Mesendoderm (in vitro differentiated cells): ENCODE measurements at regions not wholly inside any gene's neighbourhood (a gene's known extent, or its start where the extent isn't known, plus 50 kb on each side); places are given as distances from the start of the nearest gene placed in this dataset.
"Not testable (repeated sequence)": the region's sequence is repeated elsewhere in the genome, so short reads cannot be mapped to it uniquely, and the experiment has no call there.

Experiments used
- DNase-seq: peaks from one replicate; pipeline ENCODE4 v3.0.0; 2013
- H2AK5ac ChIP-seq: 2 replicates; pipeline ENCODE4 v1.6.1; 2013; ENCODE audit warnings: low read length, inconsistent platforms
- H2BK120ac ChIP-seq: 2 replicates; pipeline ENCODE4 v1.6.1; 2013; ENCODE audit warnings: low read depth, mild to moderate bottlenecking, low read length, moderate library complexity, mixed read lengths
- H2BK15ac ChIP-seq: replicated peaks from 2 replicates; pipeline ENCODE4 v1.6.1; 2013; ENCODE audit warnings: low read depth, mild to moderate bottlenecking, moderate library complexity
- H2BK5ac ChIP-seq: 2 replicates; pipeline ENCODE4 v1.6.1; 2013; ENCODE audit warnings: low read length, inconsistent platforms
- H3K18ac ChIP-seq: 2 replicates; pipeline ENCODE4 v1.6.1; 2013; ENCODE audit warnings: mild to moderate bottlenecking, low read length, mixed read lengths
- H3K23ac ChIP-seq: one replicate; pipeline ENCODE4 v1.6.1; 2013; ENCODE audit warnings: low read length
- H3K27ac ChIP-seq: 2 replicates; pipeline ENCODE4 v1.5.1; 2013; ENCODE audit warnings: low read depth, mild to moderate bottlenecking, inconsistent platforms, low read length, moderate library complexity
- H3K27me3 ChIP-seq: 2 replicates; pipeline ENCODE4 v1.6.1; 2013; ENCODE audit warnings: low read length, control low read depth, mild to moderate bottlenecking, inconsistent platforms; ENCODE audit not compliant: insufficient read depth, poor library complexity
- H3K36me3 ChIP-seq: 2 replicates; pipeline ENCODE4 v1.6.1; 2013; ENCODE audit warnings: low read length, inconsistent platforms; ENCODE audit not compliant: control insufficient read depth, insufficient read depth
- H3K4ac ChIP-seq: one replicate; pipeline ENCODE4 v1.6.1; 2013; ENCODE audit warnings: low read depth, mild to moderate bottlenecking, low read length, moderate library complexity
- H3K4me1 ChIP-seq: 2 replicates; pipeline ENCODE4 v1.6.1; 2013; ENCODE audit warnings: low read depth, low read length, inconsistent platforms; ENCODE audit not compliant: control insufficient read depth
- H3K4me2 ChIP-seq: 2 replicates; pipeline ENCODE4 v1.6.1; 2013; ENCODE audit warnings: low read length
- H3K4me3 ChIP-seq: 2 replicates; pipeline ENCODE4 v1.5.1; 2013; ENCODE audit warnings: mild to moderate bottlenecking, low read length
- H3K56ac ChIP-seq: one replicate; pipeline ENCODE4 v1.6.1; 2013; ENCODE audit warnings: low read length
- H3K79me1 ChIP-seq: 2 replicates; pipeline ENCODE4 v1.6.1; 2013; ENCODE audit warnings: low read length, inconsistent platforms
- H3K79me2 ChIP-seq: 2 replicates; pipeline ENCODE4 v1.6.1; 2013; ENCODE audit warnings: mild to moderate bottlenecking, low read length; ENCODE audit not compliant: control insufficient read depth, insufficient read depth
- H3K9ac ChIP-seq: 2 replicates; pipeline ENCODE4 v1.6.1; 2013; ENCODE audit warnings: low read length, inconsistent platforms
- H4K5ac ChIP-seq: one replicate; pipeline ENCODE4 v1.6.1; 2013; ENCODE audit warnings: low read length
- H4K8ac ChIP-seq: one replicate; pipeline ENCODE4 v1.6.1; 2013; ENCODE audit warnings: low read depth, mild to moderate bottlenecking, control low read depth, low read length, moderate library complexity
- WGBS: extraction: QIAGEN DNeasy Blood & Tissue Kit; methylation state at CpG from one replicate; pipeline ENCODE4 v1.1.7; 2013; ENCODE audit warnings: low lambda C conversion rate, missing lambda C conversion rate; ENCODE audit not compliant: insufficient coverage; ENCODE audit errors: extremely low coverage; 5-methylcytosine and 5-hydroxymethylcytosine counted together

GRCh38 chr4:55696424-55696823, 60.3 kb upstream of the NMU start:
- H3K4me2 ChIP-seq, H3K79me2 ChIP-seq, H3K4me1 ChIP-seq, H3K4ac ChIP-seq, H2BK15ac ChIP-seq, H3K9ac ChIP-seq, H4K8ac ChIP-seq, H3K18ac ChIP-seq, H4K5ac ChIP-seq, H3K79me1 ChIP-seq, DNase-seq, H3K23ac ChIP-seq, H3K36me3 ChIP-seq, H3K27me3 ChIP-seq, H2BK120ac ChIP-seq, H2AK5ac ChIP-seq, H3K27ac ChIP-seq, H3K56ac ChIP-seq, H2BK5ac ChIP-seq, H3K4me3 ChIP-seq: not testable (repeated sequence)
- WGBS, result no CpG with 5 or more reads among the region's 3 CpGs

GRCh38 chr4:55706541-55706940, 70.4 kb upstream of the NMU start:
- DNase-seq, result no peak
- H3K79me1 ChIP-seq, result no peaks in the 10 kb centered on the region

GRCh38 chr4:55707507-55707906, 71.4 kb upstream of the NMU start:
- no peak overlapping the region for H3K4me3 ChIP-seq
- no peak overlapping the region for H2BK120ac ChIP-seq
- no peak overlapping the region for H3K23ac ChIP-seq
- no peak overlapping the region for H3K9ac ChIP-seq
- H3K36me3 ChIP-seq, result no peaks in the 10 kb centered on the region
- H4K8ac ChIP-seq, result no peak overlapping the region
- no peak overlapping the region for H2BK15ac ChIP-seq
- no peaks in the 10 kb centered on the region for H3K27me3 ChIP-seq
- no peak overlapping the region for H2BK5ac ChIP-seq
- H3K4me2 ChIP-seq, result no peak overlapping the region
- H3K79me1 ChIP-seq, result no peaks in the 10 kb centered on the region
- H3K18ac ChIP-seq, result no peak overlapping the region
- H3K4ac ChIP-seq, result no peak overlapping the region
- DNase-seq, result no peak
- no peak overlapping the region for H3K56ac ChIP-seq
- H3K79me2 ChIP-seq, result no peaks in the 10 kb centered on the region
- H3K27ac ChIP-seq, result no peak overlapping the region
- WGBS, result no CpG with 5 or more reads among the region's 5 CpGs
- H4K5ac ChIP-seq, result no peak overlapping the region
- no peak overlapping the region for H2AK5ac ChIP-seq
- H3K4me1 ChIP-seq, result no peaks in the 10 kb centered on the region

More at GRCh38 chr4:55706541-55706940, 70.4 kb upstream of the NMU start:
- Histone ChIP-seq H3K36me3 (no peaks in the 10 kb centered on the region), H2BK5ac (no peak overlapping the region), H3K4me3 (no peak overlapping the region), H2BK15ac (no peak overlapping the region), H3K9ac (no peak overlapping the region), H3K23ac (no peak overlapping the region), H3K27me3 (no peaks in the 10 kb centered on the region), H3K4me1 (no peaks in the 10 kb centered on the region), H3K27ac (no peak overlapping the region), H3K4me2 (no peak overlapping the region), H3K18ac (no peak overlapping the region), H3K79me2 (no peaks in the 10 kb centered on the region), H4K5ac (no peak overlapping the region), H4K8ac (no peak overlapping the region), H3K56ac (no peak overlapping the region), H2AK5ac (no peak overlapping the region), H3K4ac (no peak overlapping the region), H2BK120ac (no peak overlapping the region)

- H2BK5ac ChIP-seq, H2AK5ac ChIP-seq, H2BK120ac ChIP-seq, DNase-seq, H2BK15ac ChIP-seq, H3K9ac ChIP-seq, H3K4me1 ChIP-seq, H3K79me1 ChIP-seq, H3K56ac ChIP-seq, H3K18ac ChIP-seq, H3K23ac ChIP-seq, H4K5ac ChIP-seq, H3K4me2 ChIP-seq, H3K27ac ChIP-seq, H3K4ac ChIP-seq, H3K36me3 ChIP-seq, H3K27me3 ChIP-seq, H3K79me2 ChIP-seq, H4K8ac ChIP-seq, H3K4me3 ChIP-seq: not testable (repeated sequence)
- no CpG with 5 or more reads among the region's 11 CpGs for WGBS
These were observed 71.9 kb upstream of the NMU start for GRCh38 chr4:55707991-55708390.

- not testable (repeated sequence) for H3K36me3 ChIP-seq, H4K5ac ChIP-seq, H3K4me3 ChIP-seq, H3K27ac ChIP-seq, H2BK120ac ChIP-seq, H3K9ac ChIP-seq, H2AK5ac ChIP-seq, H3K18ac ChIP-seq, H3K27me3 ChIP-seq, H3K56ac ChIP-seq, H2BK5ac ChIP-seq, H3K79me2 ChIP-seq, H2BK15ac ChIP-seq, H3K79me1 ChIP-seq, H3K4me2 ChIP-seq, DNase-seq, H4K8ac ChIP-seq, H3K4ac ChIP-seq, H3K4me1 ChIP-seq, H3K23ac ChIP-seq
- no CpG with 5 or more reads among the region's 2 CpGs for WGBS
These were observed 76.7 kb upstream of the NMU start for GRCh38 chr4:55712835-55713234.

GRCh38 chr4:55721651-55722050, 85.6 kb upstream of the NMU start:
- H3K23ac ChIP-seq, result no peak overlapping the region
- DNase-seq, result no peak
- no peak overlapping the region for H2AK5ac ChIP-seq
- no peaks in the 10 kb centered on the region for H3K79me2 ChIP-seq
- H2BK15ac ChIP-seq, result no peak overlapping the region
- H2BK120ac ChIP-seq, result no peak overlapping the region
- H3K27me3 ChIP-seq, result no peaks in the 10 kb centered on the region
- no peak overlapping the region for H3K56ac ChIP-seq
- H4K5ac ChIP-seq, result no peak overlapping the region
- H4K8ac ChIP-seq, result no peak overlapping the region
- no peak overlapping the region for H3K4me3 ChIP-seq
- H3K79me1 ChIP-seq, result no peaks in the 10 kb centered on the region
- H3K27ac ChIP-seq, result no peak overlapping the region
- H3K9ac ChIP-seq, result no peak overlapping the region
- H3K4me2 ChIP-seq, result no peak overlapping the region
- no peaks in the 10 kb centered on the region for H3K4me1 ChIP-seq
- H2BK5ac ChIP-seq, result no peak overlapping the region
- no peak overlapping the region for H3K4ac ChIP-seq
- no peak overlapping the region for H3K18ac ChIP-seq
- H3K36me3 ChIP-seq, result no peaks in the 10 kb centered on the region
